Right cardiac atrium (tissue), 5 donors: ENCODE measurements at regions not wholly inside any gene's neighbourhood (a gene's known extent, or its start where the extent isn't known, plus 50 kb on each side); places are given as distances from the start of the nearest gene placed in this dataset.
"Not testable (repeated sequence)": the region's sequence is repeated elsewhere in the genome, so short reads cannot be mapped to it uniquely, and the experiment has no call there.

Experiments used
- ATAC-seq, 2 donors: fragments of 200-7000 bp; cut with Tn5 transposase; one replicate each; pipeline versions ENCODE4 v1.8.0 to v1.9.1; 2020; ENCODE audit warnings: moderate library complexity in 2 of 2, mild to moderate bottlenecking in 1 of 2
- DNase-seq, 3 donors: peaks; one replicate each; pipeline ENCODE4 v3.0.0-alpha.2; 2020
- H3K27ac ChIP-seq: one replicate; pipeline ENCODE4 v1.5.1; 2013; ENCODE audit warnings: mild to moderate bottlenecking, low read length, control low read depth, moderate library complexity
- H3K27me3 ChIP-seq: one replicate; pipeline ENCODE4 v1.6.1; 2013; ENCODE audit not compliant: control insufficient read depth, insufficient read depth
- H3K4me1 ChIP-seq: one replicate; pipeline ENCODE4 v1.6.1; 2013; ENCODE audit warnings: low read length; ENCODE audit not compliant: control insufficient read depth, insufficient read depth
- H3K4me3 ChIP-seq: one replicate; pipeline ENCODE4 v1.5.1; 2013; ENCODE audit warnings: low read length, control low read depth
- H3K9me3 ChIP-seq: one replicate; pipeline ENCODE4 v1.6.1; 2013; ENCODE audit warnings: low read length; ENCODE audit not compliant: control insufficient read depth
- WGBS: extraction: QIAGEN DNeasy Blood & Tissue Kit; methylation state at CpG from one replicate; pipeline ENCODE4 v1.1.7; 2013; 5-methylcytosine and 5-hydroxymethylcytosine counted together
- intact Hi-C, 4 donors: fragments of 100-400 bp; cut with DNase I; formaldehyde crosslinking; loops; one replicate each; pipeline versions ENCODE4 v1.11.0 to v1.14.0; 2022 to 2023
- donor health status: healthy with polysubstance abuse.
- donor health status: DM: no; HTN: yes; CAD: no.
- donor health status: DM: no; HTN: no; CAD: no.
- donor health status: DM: no; HTN: yes; CAD: no; lungs with severe emphysema.
- donor health status: DM: yes; HTN: yes; CAD: no.

GRCh38 chr5:109283086-109283485 lies 126.7 kb downstream of the PJA2 start:
- H3K4me1 ChIP-seq, H3K27me3 ChIP-seq, ATAC-seq, DNase-seq, H3K4me3 ChIP-seq, intact Hi-C loops, H3K9me3 ChIP-seq, H3K27ac ChIP-seq: not testable (repeated sequence)
- 85% methylated on average over 1 of the region's 1 CpG for WGBS

DNA sequence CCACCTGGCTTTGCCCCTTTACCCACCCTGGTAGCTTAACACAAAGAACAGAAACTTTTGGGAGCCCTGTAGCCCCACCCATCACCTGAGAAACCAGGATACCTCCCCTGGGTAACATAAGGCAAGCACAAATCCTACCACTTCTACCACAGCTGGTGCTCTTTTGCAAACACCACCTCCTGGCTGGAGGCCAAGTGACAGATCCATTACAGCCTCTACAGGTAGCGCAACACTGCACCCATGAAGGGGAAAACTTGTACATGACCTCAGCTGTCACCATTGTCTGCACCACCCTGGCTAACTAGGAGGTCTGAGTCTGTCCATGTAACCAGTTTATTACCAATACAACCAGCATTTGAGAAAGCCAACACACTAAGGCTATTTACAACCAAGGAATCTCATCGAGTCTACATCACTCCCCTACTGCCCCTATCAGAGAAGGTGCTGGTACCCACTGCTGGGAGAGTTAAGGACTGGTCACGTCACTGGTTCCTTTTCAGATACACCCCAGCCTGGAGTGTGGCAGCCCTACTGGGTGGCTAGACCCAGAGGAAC lies 128.6 kb downstream of the PJA2 start:
- ATAC-seq, result no peak
- 89% methylated on average over 3 of the region's 3 CpGs for WGBS
- H3K9me3 ChIP-seq, result no peaks in the 10 kb centered on the region
- no peaks in the 10 kb centered on the region for H3K27me3 ChIP-seq
- H3K4me3 ChIP-seq, result no peak overlapping the region
- DNase-seq, result no peak
- intact Hi-C loops, result no loop called here
- no peak overlapping the region for H3K27ac ChIP-seq
- H3K4me1 ChIP-seq, result no peaks in the 10 kb centered on the region

GRCh38 chr5:109278141-109278540 lies 131.6 kb downstream of the PJA2 start:
- WGBS, result 87% methylated on average over 2 of the region's 2 CpGs
- DNase-seq (no peak), ATAC-seq (no peak)
- intact Hi-C loops, result no loop called here
- Histone ChIP-seq H3K4me1 (no peaks in the 10 kb centered on the region), H3K9me3 (no peaks in the 10 kb centered on the region), H3K27ac (no peak overlapping the region), H3K27me3 (no peaks in the 10 kb centered on the region), H3K4me3 (no peak overlapping the region)

GRCh38 chr5:109275919-109276318 lies 133.9 kb downstream of the PJA2 start:
- no peaks in the 10 kb centered on the region for H3K27me3 ChIP-seq
- WGBS, result 92% methylated on average over 2 of the region's 2 CpGs

GRCh38 chr5:109273594-109273993 lies 136.2 kb downstream of the PJA2 start:
- Histone ChIP-seq H3K4me3 (no peak overlapping the region), H3K27me3 (no peaks in the 10 kb centered on the region), H3K27ac (no peak overlapping the region), H3K9me3 (no peaks in the 10 kb centered on the region), H3K4me1 (no peaks in the 10 kb centered on the region)
- intact Hi-C loops, result no loop called here
- no peak for ATAC-seq
- DNase-seq, result no peak

More at GRCh38 chr5:109275919-109276318, 133.9 kb downstream of the PJA2 start:
- no peak overlapping the region for H3K4me3 ChIP-seq
- no peak overlapping the region for H3K27ac ChIP-seq
- intact Hi-C loops, result no loop called here
- H3K4me1 ChIP-seq, result no peaks in the 10 kb centered on the region
- DNase-seq, result no peak
- no peaks in the 10 kb centered on the region for H3K9me3 ChIP-seq
- no peak for ATAC-seq

DNA sequence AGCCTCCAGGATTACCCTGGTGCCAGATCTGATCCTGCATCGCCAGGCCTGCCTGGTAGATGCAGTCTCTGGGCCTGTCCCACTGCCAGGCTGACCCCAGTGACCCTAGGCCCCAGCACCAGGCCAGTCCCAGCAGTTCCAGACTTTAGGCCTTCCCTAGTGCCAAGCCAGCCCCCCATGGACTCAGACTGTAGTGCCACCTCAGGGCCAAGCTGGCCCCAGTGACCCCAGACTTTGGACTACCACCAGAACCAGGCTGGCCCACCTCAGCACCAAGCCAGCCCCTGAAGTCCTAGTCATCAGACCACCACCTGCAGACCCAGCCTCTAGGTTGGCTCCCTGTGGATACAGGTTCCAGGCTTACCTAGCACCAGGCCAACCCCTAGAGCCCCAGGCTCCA lies 142.5 kb downstream of the PJA2 start:
- WGBS, result 97% methylated on average over 1 of the region's 1 CpG
- intact Hi-C loops, result no loop called here
- Histone ChIP-seq H3K9me3 (no peaks in the 10 kb centered on the region), H3K4me1 (no peaks in the 10 kb centered on the region), H3K27me3 (no peaks in the 10 kb centered on the region), H3K4me3 (no peak overlapping the region), H3K27ac (no peak overlapping the region)
- no peak for ATAC-seq
- peak in 1 of 3 donors; percentile 32 for DNase-seq

- peaks cover 3% of the 10 kb centered on the region for H3K4me1 ChIP-seq
- ATAC-seq (peak in 1 of 2 donors; percentile 75), DNase-seq (no peak)
- no peaks in the 10 kb centered on the region for H3K9me3 ChIP-seq
- H3K27me3 ChIP-seq, result no peaks in the 10 kb centered on the region
- intact Hi-C loops, result no loop called here
- 81% methylated on average over 4 of the region's 4 CpGs for WGBS
- H3K27ac ChIP-seq, result no peak overlapping the region
- no peak overlapping the region for H3K4me3 ChIP-seq
These were observed 151.0 kb downstream of the PJA2 start for GRCh38 chr5:109258755-109259154.

DNA sequence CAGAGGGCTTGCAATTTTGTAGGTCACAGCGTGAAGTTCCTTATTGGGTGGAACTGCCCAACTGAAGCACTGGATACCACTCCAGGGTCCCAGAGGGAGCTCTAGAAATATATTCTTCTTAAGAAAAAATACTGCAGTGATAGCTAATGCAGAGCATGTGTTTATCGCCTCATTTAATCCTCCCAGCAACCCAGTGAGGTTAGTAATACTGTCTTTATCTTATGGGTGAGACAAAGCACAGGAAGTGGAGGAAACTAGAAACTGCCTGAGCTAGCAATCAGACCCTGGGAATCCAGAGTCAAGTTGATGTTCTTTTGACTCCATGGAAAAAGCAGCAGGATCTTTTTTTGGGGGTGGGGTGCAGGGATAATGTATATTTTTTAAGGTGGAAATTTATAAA lies 153.3 kb downstream of the PJA2 start:
- Histone ChIP-seq H3K4me1 (peaks cover 3% of the 10 kb centered on the region), H3K9me3 (no peaks in the 10 kb centered on the region), H3K4me3 (no peak overlapping the region), H3K27ac (no peak overlapping the region), H3K27me3 (no peaks in the 10 kb centered on the region)
- 83% methylated on average over 2 of the region's 2 CpGs for WGBS
- intact Hi-C loops, result no loop called here
- peak; percentile 51 to 90 for ATAC-seq
- no peak for DNase-seq

DNA sequence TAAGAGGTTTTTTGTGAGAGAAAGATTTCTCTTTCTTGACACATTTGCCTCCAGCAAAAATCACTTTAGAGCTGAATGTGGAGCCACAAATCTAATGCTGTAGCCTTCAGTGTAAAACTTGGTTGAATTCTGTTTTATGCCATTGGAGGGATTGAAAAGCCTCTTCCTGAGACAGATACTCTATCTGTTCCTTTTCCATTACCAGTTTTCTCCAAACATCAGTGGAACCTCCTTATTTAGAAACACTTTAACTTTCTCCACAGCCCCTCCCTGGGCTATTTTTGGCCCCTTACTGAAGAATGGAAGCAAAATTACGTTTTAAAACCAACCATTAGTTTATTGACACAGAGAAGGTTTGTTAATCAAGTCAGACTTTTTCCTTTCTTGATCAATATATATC lies 155.3 kb downstream of the PJA2 start:
- ATAC-seq (peak in 1 of 2 donors; percentile 61), DNase-seq (no peak)
- Histone ChIP-seq H3K27me3 (no peaks in the 10 kb centered on the region), H3K9me3 (no peaks in the 10 kb centered on the region), H3K4me1 (peaks cover 3% of the 10 kb centered on the region), H3K27ac (no peak overlapping the region), H3K4me3 (no peak overlapping the region)
- intact Hi-C loops, result no loop called here
- WGBS, result 41% methylated on average over 1 of the region's 1 CpG

- Histone ChIP-seq H3K27me3 (no peaks in the 10 kb centered on the region), H3K9me3 (no peaks in the 10 kb centered on the region), H3K4me1 (peaks cover 3% of the 10 kb centered on the region), H3K4me3 (no peak overlapping the region), H3K27ac (no peak overlapping the region)
- intact Hi-C loops, result no loop called here
- peak in 1 of 2 donors; percentile 34 for ATAC-seq
- no peak for DNase-seq
- 49% methylated on average over 5 of the region's 5 CpGs for WGBS
These were observed 156.5 kb downstream of the PJA2 start for GRCh38 chr5:109253262-109253661.

DNA sequence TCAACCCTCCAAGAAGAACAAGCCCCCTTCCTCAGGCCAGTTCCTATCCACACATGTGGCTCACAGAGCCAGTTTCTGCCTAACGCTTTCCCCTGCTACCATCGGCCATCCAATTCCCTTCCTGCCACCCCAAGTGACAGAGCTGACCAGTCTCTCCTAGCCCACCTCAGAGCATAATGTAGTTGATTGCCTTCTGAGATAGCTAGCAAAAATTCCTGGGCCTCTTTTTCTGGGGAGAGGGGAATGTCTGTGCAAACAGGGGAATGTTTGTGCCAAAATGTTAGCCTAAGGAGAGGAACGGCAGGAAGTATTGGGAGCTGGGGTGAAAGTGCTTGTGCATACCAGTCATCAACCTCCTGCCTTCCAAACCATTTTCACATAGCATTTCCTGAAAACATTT lies 157.0 kb downstream of the PJA2 start:
- H3K27ac ChIP-seq, result no peak overlapping the region
- no peaks in the 10 kb centered on the region for H3K27me3 ChIP-seq
- peaks cover 3% of the 10 kb centered on the region for H3K4me1 ChIP-seq
- DNase-seq (no peak), ATAC-seq (no peak)
- H3K9me3 ChIP-seq, result no peaks in the 10 kb centered on the region
- no peak overlapping the region for H3K4me3 ChIP-seq
- 85% methylated on average over 3 of the region's 3 CpGs for WGBS
- intact Hi-C loops, result no loop called here
